HG03108 (cell line): ENCODE measurements at regions not wholly inside any gene's neighbourhood (a gene's known extent, or its start where the extent isn't known, plus 50 kb on each side); places are given as distances from the start of the nearest gene placed in this dataset.
"Not testable (repeated sequence)": the region's sequence is repeated elsewhere in the genome, so short reads cannot be mapped to it uniquely, and the experiment has no call there.

Experiments used
- ATAC-seq: cut with Tn5 transposase; IDR thresholded peaks from one replicate; pipeline ENCODE4 v1.9.1; 2021; ENCODE audit warnings: moderate library complexity; ENCODE audit not compliant: unreplicated experiment

DNA sequence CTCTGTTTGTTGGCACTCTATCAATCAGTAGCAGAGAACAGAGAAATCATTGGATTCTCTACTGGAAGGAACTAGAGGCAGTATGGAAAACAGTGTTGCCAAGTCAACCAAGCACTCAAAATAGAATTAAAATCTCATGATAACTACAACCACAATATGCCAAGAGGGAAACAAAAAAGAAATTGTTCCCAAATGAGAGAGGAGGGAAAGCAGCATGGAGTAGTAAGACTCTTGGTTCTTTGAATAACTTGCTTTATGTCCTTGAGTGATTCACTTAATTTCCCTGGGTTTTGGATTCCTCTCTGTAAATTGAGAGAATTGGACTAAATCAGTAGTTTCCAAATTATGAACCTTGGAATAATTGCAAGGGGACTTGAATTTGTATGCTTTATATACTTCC lies 285.5 kb upstream of the ANKRD50 start:
- no peak for ATAC-seq

DNA sequence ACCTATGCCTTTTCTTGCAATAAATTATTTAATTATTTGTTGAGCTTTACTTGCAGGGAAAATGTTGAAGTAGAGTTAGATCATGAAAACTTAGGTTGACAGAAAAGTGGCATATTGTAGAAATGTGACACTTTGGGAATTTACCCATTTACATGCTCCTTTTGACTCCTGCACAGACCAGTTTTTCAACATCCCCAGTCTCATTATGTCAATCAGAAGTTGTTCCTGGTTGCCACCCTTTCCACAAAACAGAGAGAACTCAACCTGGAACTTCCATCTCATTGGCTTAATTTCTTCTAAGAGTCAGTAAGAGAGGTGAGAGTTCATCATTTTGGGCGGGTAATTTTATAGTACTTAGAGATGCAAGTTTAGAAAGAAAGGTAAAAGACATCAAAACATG lies 284.6 kb upstream of the ANKRD50 start:
- no peak for ATAC-seq

DNA sequence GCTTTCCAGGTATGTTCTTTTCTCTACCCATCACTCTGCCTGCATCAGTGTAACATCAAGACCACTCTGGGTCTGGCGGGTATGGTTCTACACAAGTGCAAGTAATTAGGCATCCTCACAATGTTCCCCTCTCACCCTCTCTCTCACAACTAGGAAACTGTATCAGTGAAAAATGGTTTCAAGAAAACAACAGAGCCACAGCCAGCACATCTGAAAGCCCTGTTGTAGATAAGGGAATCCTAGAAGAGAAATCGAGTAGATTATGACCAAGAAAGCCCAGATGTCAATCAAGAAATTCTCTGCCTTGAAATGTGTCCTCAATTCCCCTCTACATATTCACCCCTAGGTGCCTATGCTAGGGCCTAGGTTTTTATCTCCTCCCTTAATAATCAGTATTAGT lies 281.3 kb upstream of the ANKRD50 start:
- no peak for ATAC-seq

DNA sequence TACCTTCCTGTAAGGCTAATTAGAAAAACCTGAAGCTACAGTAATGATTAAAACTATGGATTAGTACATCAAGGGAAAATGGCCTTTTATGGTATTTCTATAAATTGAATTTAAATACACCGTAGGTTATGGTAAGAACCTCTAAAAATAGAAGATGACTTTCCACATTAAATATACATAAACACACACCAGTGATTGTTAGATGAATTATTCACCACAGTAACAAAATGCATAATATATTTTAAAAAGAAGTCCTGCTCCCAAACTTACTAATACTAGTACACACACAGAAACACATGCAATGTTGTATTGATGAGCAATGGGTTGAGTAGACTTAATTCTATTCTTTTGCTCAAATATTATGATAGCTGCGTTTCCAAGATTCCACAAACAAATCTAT lies 277.9 kb upstream of the ANKRD50 start:
- no peak for ATAC-seq

DNA sequence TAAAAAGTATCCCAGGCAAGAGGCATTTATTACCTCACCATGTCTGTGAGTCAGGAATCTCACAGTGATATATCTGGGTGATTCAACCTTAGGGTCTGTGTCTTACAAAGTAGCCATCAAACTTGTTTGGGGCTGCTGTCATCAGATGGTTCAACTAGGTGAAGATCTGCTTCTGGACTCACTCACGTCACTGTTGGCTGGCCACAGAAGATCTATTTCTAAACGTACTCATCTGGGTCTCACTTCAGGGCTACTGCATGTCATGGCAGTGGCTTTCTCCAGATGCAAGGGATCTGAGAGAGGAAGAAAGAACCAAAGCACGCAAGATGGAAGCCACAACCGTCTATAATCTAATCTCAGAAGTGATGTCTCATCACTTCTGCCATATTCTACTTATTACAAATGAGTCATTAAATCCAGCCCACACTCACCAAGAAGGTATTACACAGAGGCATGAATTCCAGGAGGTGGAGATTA lies 267.8 kb upstream of the ANKRD50 start:
- ATAC-seq, result no peak

DNA sequence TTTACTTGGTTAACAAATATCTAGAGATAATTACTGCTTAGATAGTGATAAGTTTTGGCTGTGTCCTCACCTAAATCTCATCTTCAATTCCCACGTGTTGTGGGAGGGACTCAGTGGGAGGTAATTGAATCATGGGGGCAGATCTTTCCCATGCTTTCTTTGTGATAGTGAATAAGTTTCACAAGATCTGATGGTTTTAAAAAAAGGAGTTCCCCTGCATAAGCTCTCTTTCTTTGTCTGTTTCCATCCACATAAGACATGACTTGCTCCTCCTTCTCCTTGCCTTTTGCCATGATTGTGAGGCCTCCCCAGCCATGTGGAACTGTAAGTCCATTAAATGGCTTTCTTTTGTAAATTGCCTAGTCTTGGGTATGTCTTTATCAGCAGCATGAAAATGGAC lies 266.0 kb upstream of the ANKRD50 start:
- not testable (repeated sequence) for ATAC-seq

DNA sequence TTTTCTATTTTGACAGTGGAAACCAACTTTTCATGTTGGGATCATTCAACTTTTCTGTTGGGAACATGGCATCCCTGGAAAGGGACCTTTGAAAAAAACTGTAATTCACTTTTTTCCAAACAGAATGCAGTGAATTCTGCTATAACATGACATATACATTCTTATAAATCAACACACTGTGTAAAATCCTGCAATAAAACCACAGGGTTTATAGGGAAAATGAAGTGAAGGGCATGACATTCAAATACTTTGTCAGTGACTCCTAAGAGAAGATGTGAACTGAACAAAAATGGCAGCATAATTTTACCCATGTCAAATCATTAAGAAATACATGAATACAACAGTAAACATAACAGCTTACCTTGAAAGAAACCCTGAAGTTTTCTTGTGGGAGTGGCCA lies 264.5 kb upstream of the ANKRD50 start:
- ATAC-seq, result no peak

DNA sequence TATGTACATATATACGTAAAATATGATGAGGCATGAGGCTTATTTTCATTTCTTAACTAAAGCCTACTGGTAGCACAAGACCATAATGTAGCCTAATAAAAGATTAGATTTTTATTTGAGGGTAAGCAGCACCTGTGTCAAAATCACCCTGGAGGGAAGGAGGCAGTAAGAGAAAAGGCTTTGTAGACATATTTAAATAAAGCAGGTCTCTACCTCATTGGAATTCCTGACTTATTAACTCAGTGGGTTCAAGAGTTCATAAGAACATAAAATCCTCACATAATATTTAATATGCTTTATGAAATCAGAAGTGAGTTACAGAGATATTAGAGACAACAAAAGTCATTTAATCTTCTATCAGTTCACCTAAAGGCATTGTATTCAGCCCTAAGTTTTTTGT lies 261.6 kb upstream of the ANKRD50 start:
- ATAC-seq, result no peak

DNA sequence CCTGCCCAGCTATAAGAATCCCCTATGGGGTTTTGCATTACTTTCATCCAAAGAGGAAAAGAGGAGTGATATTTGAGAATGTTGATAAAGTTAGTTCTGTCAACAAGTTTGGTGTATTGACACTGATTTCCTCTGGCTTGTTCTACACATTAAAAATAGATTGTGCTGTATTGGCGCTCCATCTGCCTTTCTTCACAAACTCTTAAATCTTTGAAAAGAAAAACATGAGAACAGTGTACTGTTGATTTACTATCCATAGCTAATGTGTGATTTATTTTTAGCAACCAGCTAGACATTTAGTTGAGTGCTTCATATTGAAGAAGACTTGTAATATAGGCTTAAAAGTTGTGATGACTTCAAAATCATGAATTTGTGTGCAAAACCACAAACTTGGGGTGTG lies 261.2 kb upstream of the ANKRD50 start:
- no peak for ATAC-seq

DNA sequence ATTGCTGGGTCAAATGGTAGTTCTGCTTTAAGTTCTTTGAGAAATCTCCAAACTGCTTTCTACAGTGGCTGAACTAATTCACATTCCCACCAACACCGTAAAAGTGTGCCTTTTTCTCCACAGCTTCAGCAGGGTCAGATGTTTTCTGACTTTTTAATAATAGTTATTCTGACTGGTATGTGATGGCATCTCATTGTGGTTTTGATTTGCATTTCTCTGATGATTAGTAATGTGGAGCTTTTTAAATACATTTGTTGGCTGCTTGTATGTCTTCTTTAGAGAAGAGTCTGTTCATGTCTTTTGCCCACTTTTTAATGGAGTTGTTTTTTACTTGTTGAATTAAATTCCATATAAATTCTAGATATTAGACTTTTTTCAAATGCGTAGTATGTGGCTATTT lies 257.5 kb upstream of the ANKRD50 start:
- ATAC-seq, result no peak

DNA sequence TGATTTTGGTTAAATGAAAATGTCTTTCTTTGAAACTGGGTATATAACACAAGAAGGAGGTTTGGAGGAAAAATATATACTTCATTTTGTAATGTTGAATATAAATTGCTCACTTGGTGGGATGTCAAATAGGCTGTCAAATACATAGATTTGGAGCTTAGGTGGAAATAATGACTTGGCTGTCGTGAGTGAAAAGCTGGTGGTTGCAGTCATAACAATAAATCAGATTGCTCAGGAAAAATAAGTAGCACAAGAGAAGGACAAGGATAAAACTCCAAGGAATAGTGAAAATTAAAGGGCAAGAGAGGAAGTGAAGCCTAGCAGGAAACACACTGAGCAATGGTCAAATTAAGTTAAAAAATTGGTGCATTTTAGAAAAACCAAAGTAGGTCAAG lies 253.0 kb upstream of the ANKRD50 start:
- no peak for ATAC-seq

DNA sequence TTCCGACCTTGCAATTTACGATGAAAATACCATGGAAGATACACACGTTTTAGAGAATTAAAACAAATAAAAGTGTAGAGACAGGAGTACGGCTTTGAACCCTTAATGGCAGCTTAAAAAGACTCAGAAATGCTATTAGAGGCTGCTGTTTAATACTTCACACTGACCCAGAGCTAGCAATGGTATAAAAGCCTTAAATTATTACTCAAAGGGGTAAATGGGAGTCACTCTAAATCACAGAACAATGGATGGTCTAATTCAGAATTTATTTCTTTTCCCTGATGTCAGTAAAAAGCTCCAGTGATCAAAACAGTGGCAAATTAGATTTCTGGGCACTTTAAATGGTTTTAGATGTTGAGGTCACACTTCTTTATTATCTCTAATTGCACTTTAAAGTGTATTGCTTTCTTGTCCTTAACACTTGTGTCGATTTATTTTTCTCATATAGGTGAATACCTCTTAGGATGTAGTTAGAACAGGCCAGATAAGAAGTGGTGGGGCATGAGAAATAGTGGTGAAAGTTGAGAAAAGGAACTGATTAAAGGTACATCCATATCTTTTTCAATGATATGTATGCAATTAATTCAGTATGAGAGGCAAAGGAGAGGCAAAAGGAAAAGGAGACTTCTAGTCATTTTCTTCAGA lies 252.4 kb upstream of the ANKRD50 start:
- no peak for ATAC-seq

DNA sequence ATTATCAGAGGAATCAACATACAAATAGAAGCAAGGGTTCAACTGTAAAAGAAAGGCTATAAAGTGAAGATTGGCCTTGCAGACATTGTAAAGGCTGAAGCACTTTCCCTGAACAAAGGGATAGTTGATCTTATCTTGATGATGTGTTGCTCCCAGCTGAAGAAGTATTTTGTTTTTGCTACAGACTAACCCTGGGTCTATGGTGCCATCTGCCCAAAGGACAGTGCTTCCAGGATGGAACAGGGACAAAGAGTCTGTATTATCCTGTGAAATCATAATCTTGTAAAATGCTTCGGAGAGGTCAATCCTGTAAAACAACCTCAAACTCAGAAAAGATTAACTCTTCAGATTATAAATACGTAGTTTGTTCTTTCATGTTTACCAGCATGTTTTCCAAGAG lies 251.7 kb upstream of the ANKRD50 start:
- ATAC-seq, result no peak

DNA sequence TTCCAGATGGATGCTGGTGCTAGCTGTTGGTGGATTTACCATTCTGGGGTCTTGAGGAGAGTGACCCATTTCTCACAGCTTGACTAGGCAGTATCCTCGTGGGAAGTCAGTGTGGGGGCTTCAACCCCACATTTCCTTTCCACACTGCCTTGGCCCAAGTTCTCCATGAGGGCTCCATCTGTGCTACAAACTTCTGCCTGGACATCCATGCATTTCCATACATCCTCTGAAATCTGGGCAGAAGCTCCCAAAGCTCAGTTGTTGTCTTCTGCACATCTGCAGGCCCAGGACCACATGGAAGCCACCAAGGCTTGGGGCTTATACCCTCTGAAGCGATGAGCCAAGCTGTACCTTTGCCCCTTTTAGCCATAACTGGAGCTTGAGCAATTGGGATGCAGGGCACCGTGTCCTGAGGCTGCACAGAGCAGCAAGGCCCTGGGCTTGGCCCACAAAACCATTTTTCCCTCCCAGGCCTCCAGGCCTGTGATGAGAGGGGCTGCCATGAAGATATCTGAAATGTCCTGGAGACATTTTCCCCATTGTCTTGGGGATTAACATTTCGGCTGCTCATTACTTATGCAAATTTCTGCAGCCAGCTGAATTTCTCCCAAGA lies 248.7 kb upstream of the ANKRD50 start:
- ATAC-seq, result no peak

DNA sequence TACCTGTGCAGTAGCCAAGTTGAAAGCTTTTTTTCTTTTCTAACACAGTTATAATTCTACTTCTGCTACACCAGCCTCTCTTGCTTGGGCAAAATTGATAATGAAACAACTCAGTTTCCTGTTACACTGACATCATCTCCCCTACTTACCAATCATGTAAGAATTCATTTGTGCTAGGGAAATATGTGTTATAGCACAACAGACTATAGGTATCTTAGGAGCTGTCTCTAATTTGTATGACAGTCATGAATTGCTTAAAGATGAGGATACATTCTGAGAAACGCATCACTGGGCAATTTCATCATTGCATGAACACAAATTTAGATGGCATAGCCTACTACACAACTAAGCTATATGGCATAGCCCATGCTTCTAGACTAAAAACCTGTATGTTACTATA lies 246.3 kb upstream of the ANKRD50 start:
- ATAC-seq, result no peak

DNA sequence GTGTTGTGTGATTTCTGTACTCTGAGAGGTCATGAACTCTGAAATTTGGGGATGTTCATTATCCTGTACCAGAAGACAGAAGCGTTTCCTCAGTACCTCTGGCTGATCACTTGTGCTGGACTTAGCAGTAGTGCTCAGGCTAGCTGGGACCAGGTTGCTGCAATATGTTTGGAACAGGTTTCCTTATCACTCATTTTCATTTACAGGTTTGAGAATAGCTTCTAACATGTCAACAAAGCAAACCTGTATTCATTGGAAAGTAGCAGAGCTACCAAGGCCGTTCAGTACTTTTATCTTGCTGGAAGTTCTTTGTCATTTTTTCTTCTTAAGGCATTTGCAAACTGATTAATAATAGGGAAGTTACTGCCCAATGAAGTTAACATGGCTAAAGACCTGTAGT lies 242.9 kb upstream of the ANKRD50 start:
- ATAC-seq, result no peak

DNA sequence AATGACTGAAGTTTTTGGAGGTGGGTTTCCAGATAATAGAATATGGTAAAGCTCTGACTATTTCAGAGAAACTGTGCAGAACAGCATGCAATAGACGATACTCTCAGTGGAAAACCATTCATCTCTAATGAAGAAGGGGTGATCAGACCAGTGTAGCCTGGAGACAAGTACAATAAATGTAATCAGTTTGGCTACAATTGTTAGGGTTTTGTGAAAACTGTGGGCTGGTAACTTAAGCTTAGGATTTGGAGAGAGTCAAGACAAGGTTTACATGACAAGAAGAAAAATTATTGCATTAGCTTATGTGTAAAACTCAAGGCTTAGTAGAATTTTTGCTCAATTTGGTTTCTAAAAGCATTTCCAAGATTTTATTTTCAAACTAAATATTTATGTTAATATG lies 241.5 kb upstream of the ANKRD50 start:
- no peak for ATAC-seq

DNA sequence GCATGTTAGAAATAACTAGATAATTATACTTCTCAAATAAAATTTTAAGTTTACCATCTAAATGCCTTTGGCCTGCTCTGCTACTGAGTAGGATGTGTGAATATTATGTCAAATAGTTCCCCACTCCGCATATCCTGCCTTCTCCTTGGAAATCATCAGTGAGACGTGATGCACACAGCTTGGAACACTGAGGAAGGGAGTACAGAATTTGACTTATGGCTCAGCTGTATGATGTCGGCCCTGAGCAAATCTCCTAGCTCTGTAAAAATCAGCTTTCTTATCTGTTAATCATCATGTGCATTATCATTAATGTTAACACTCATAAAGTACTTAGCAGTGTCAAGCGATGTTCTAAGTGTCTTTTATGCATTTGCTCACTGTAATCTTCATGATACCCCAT lies 241.0 kb upstream of the ANKRD50 start:
- no peak for ATAC-seq

DNA sequence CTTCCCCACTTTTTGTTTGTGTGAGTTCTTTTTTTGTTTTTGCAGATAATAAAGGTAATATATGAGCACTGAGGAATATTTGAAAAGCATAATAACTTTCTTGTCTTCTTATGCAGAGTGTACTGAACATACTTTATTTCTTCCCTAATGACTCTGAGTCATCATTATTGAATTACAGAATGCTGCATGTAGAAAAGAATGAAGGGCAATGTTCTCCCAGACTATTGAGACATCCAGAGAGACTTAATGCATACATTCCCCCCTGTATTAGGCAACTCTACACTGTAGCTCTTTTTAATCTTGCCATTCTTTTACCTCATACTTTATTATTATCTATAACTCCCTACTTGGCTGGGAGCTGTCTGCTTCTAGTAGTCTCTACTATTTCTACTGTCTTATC lies 240.5 kb upstream of the ANKRD50 start:
- ATAC-seq, result no peak

DNA sequence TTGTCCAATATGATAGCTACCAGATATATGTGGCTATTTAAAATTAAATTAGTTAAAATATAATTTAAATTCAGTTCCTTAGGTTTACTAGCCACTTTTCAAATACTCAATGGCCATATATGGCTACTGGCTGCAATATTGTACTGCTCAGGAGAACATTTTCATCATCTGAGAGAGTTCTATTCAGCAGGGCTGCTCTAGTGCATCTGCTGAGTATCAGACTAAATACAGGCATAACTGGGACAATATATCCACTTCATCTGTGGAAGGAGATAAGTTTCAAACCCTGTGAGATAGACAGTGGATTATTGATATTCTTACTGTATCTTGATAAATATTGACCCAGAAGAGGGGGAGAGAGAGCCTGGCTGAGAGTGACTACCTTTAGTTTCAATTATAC lies 240.1 kb upstream of the ANKRD50 start:
- ATAC-seq, result no peak

DNA sequence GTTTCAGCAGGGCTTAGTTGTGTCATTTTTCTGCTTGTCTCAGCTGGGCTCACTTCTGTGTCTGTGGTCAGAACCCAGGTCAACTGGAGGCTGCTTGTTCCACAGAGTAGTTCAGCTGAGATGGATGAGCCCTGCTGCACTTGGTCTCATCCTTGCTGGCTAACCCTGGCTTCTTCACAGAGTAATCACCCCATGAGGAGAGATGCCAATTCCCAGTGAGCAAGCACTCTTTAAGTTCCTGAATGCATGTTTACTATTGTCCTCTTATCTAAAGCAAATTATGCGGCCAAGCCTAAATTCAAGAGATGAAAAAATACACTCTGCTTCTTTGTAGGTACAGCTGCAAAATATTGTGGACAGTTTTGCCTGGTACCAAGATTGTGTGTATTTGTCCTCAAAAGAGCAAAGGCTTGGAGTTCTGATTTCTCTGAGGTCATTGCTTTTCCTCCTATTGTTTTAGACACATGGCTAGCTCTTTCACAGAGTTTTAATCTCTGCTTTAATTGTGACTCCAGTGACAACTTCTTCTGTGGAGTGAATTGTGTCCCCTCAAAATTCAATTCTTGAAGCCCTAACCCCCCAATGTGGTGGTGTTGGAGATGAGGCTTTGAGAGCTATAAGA lies 236.6 kb upstream of the ANKRD50 start:
- ATAC-seq, result no peak

DNA sequence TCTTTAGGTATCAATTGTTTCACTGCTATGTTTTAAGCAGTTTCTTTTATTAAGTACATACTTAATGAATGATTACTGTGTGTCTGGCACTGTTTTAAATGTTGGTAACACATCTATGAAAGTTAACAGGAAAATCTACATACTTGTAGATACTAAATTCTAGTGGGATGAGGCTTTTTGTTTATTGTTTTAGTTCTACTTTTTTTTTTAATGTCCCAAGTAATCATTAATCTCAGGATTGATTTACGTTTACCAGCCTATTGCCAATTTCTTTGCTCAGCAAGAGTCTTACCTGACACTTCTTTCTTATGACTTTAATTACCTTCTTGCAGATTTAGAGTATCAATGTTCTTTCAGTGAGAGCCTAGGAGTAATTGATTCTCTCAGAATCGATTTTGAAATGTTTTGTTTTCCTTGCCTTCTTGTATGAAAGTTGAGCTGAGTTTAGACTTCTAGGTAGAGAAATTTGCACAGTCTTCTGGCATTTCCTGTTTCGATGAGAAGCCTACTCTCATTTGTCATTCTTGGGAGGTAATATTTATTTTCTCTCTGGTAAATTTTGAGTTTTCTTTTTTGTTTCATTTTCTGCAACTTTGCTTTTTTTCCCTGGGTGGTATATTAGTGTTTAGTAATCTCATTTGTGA lies 235.2 kb upstream of the ANKRD50 start:
- no peak for ATAC-seq
